Adrenal gland (tissue), 5 donors: ENCODE measurements at regions not wholly inside any gene's neighbourhood (a gene's known extent, or its start where the extent isn't known, plus 50 kb on each side); places are given as distances from the start of the nearest gene placed in this dataset.

Experiments used
- CTCF ChIP-seq, 6 experiments: fragments of 450-650 bp in 4 of 6; fragments of 200-600 bp in 2 of 6; sonication (generic) in 1 of 6; IDR thresholded peaks; 1 replicate in 5 of 6; 2 replicates in 1 of 6; pipeline versions ENCODE4 v1.5.1 to v1.8.0; 2016 to 2021; ENCODE audit warnings: antibody characterized with exemption in 6 of 6, mild to moderate bottlenecking in 2 of 6, moderate library complexity in 1 of 6
- POLR2A ChIP-seq, 2 donors: fragments of 450-650 bp; IDR thresholded peaks; one replicate each; pipeline ENCODE4 v1.6.1; 2017; ENCODE audit warnings: antibody characterized with exemption in 2 of 2, mild to moderate bottlenecking in 2 of 2, moderate library complexity in 1 of 2
- donor health status: DM: no; HTN: no; CAD: no.

- no peak for TF ChIP-seq CTCF (IDR thresholded peaks at IDR 0.05)
- TF ChIP-seq POLR2A (IDR thresholded peaks at IDR 0.05): no peak
Observed at GRCh38 chr10:44024356-44025116, 360.4 kb downstream of the CXCL12 start.
